Lower leg skin (tissue), 3 donors: ENCODE measurements at regions not wholly inside any gene's neighbourhood (a gene's known extent, or its start where the extent isn't known, plus 50 kb on each side); places are given as distances from the start of the nearest gene placed in this dataset.

ENCODE experiments used
- CTCF ChIP-seq, 3 donors: fragments of 450-650 bp; IDR thresholded peaks; one replicate each; pipeline ENCODE4 v1.5.1; 2016; ENCODE audit warnings: antibody characterized with exemption in 3 of 3, mild to moderate bottlenecking in 3 of 3, moderate library complexity in 2 of 3
- POLR2A ChIP-seq, 2 donors: fragments of 450-650 bp; IDR thresholded peaks; one replicate each; pipeline ENCODE4 v1.6.1; 2016 to 2017; ENCODE audit warnings: antibody characterized with exemption in 2 of 2, mild to moderate bottlenecking in 1 of 2, moderate library complexity in 1 of 2

- TF ChIP-seq CTCF (IDR thresholded peaks at IDR 0.05): no peak
- no peak for TF ChIP-seq POLR2A (IDR thresholded peaks at IDR 0.05)
Observed at GRCh38 chr6:144590532-144590931, 305.4 kb downstream of the UTRN start.
